ENCODE measurements at regions not wholly inside any gene's neighbourhood (a gene's known extent, or its start where the extent isn't known, plus 50 kb on each side); places are given as distances from the start of the nearest gene placed in this dataset.

- H3K4me3 Mint-ChIP-seq: no peak overlapping the region
- no peaks in the 10 kb centered on the region for H3K9me3 ChIP-seq (ENCODE audit: low read depth)
- no peak for TF ChIP-seq EZH2phosphoT487 (IDR thresholded peaks at IDR 0.05)
- no peak for TF ChIP-seq CTCF (IDR thresholded peaks at IDR 0.05)
- no peak for TF ChIP-seq EZH2 (IDR thresholded peaks at IDR 0.05)
- H3K9ac ChIP-seq: no peak overlapping the region
- H3K79me2 ChIP-seq (ENCODE audit: low read depth): no peaks in the 10 kb centered on the region
- DNase-seq (ENCODE audit: low spot score): peak; percentile 17
- peaks cover 8% of the 10 kb centered on the region for H3K4me1 Mint-ChIP-seq
- H3K27ac Mint-ChIP-seq: no peak overlapping the region
- H3K4me3 ChIP-seq: no peak overlapping the region
- no peaks in the 10 kb centered on the region for H3K36me3 ChIP-seq
- peaks cover 16% of the 10 kb centered on the region for H3K4me1 ChIP-seq
- H3K27me3 ChIP-seq: no peaks in the 10 kb centered on the region
- H3K9me3 Mint-ChIP-seq: no peaks in the 10 kb centered on the region
- H3K27ac ChIP-seq: no peak overlapping the region
- H4K20me1 ChIP-seq (ENCODE audit: low read depth): no peaks in the 10 kb centered on the region
- peak overlapping the region; percentile 76 for H2AFZ ChIP-seq (replicated peaks)
- H3K36me3 Mint-ChIP-seq: no peaks in the 10 kb centered on the region
- peaks cover 3% of the 10 kb centered on the region for H3K27me3 Mint-ChIP-seq (ENCODE audit: insufficient read depth, low read depth)
- H3F3A ChIP-seq (ENCODE audit: low read depth): no peaks in the 10 kb centered on the region
- peak overlapping the region; percentile 25 for H3K4me2 ChIP-seq
Measured at GRCh38 chr5:68884144-68884754, 209.6 kb upstream of the SLC30A5 start.

- no peak for TF ChIP-seq EZH2 (IDR thresholded peaks at IDR 0.05)
- peak; percentile 56 for TF ChIP-seq CTCF (IDR thresholded peaks at IDR 0.05)
- H3K27ac Mint-ChIP-seq: no peak overlapping the region
- Histone ChIP-seq H3K4me1 (peaks cover 16% of the 10 kb centered on the region), H3K9me3 (ENCODE audit: low read depth) (no peaks in the 10 kb centered on the region), H3K27me3 (no peaks in the 10 kb centered on the region), H3K79me2 (ENCODE audit: low read depth) (no peaks in the 10 kb centered on the region), H3K9ac (no peak overlapping the region), H3K4me3 (no peak overlapping the region), H3K36me3 (no peaks in the 10 kb centered on the region), H3K27ac (no peak overlapping the region), H3F3A (ENCODE audit: low read depth) (no peaks in the 10 kb centered on the region), H2AFZ (replicated peaks) (no peak overlapping the region), H4K20me1 (ENCODE audit: low read depth) (no peaks in the 10 kb centered on the region), H3K4me2 (peak overlapping the region; percentile 25)
- DNase-seq (ENCODE audit: low spot score): peak; percentile 30
- H3K9me3 Mint-ChIP-seq: no peaks in the 10 kb centered on the region
- H3K4me3 Mint-ChIP-seq: no peak overlapping the region
- no peaks in the 10 kb centered on the region for H3K36me3 Mint-ChIP-seq
- peaks cover 3% of the 10 kb centered on the region for H3K27me3 Mint-ChIP-seq (ENCODE audit: insufficient read depth, low read depth)
- peaks cover 8% of the 10 kb centered on the region for H3K4me1 Mint-ChIP-seq
Measured at GRCh38 chr5:68884883-68885282, 208.9 kb upstream of the SLC30A5 start.

GRCh38 chr5:68886814-68887213, 207.0 kb upstream of the SLC30A5 start:
- H3K9ac ChIP-seq: no peak overlapping the region
- no peak overlapping the region for H3K4me2 ChIP-seq
- Mint-ChIP-seq H3K4me3 (no peak overlapping the region), H3K36me3 (no peaks in the 10 kb centered on the region), H3K27me3 (ENCODE audit: insufficient read depth, low read depth) (peaks cover 3% of the 10 kb centered on the region), H3K9me3 (no peaks in the 10 kb centered on the region), H3K4me1 (peaks cover 8% of the 10 kb centered on the region), H3K27ac (no peak overlapping the region)
- no peaks in the 10 kb centered on the region for H4K20me1 ChIP-seq (ENCODE audit: low read depth)
- H3K79me2 ChIP-seq (ENCODE audit: low read depth): no peaks in the 10 kb centered on the region
- H3K4me3 ChIP-seq: no peak overlapping the region
- TF ChIP-seq EZH2phosphoT487 (IDR thresholded peaks at IDR 0.05) (no peak), EZH2 (IDR thresholded peaks at IDR 0.05) (no peak), CTCF (IDR thresholded peaks at IDR 0.05) (no peak)
- peaks cover 16% of the 10 kb centered on the region for H3K4me1 ChIP-seq
- no peak overlapping the region for H2AFZ ChIP-seq (replicated peaks)
- H3K9me3 ChIP-seq (ENCODE audit: low read depth): no peaks in the 10 kb centered on the region
- no peak for DNase-seq (ENCODE audit: low spot score)
- H3K36me3 ChIP-seq: no peaks in the 10 kb centered on the region
- H3F3A ChIP-seq (ENCODE audit: low read depth): no peaks in the 10 kb centered on the region
- no peaks in the 10 kb centered on the region for H3K27me3 ChIP-seq
- H3K27ac ChIP-seq: no peak overlapping the region

All from neural progenitor cell (in vitro differentiated cells).